Umbilical cord (tissue), 1 donor: ENCODE measurements at regions not wholly inside any gene's neighbourhood (a gene's known extent, or its start where the extent isn't known, plus 50 kb on each side); places are given as distances from the start of the nearest gene placed in this dataset.

Experiments
- DNase-seq: peaks from one replicate; pipeline ENCODE4 v3.0.0-alpha.2; 2015; ENCODE audit warnings: low spot score

DNA sequence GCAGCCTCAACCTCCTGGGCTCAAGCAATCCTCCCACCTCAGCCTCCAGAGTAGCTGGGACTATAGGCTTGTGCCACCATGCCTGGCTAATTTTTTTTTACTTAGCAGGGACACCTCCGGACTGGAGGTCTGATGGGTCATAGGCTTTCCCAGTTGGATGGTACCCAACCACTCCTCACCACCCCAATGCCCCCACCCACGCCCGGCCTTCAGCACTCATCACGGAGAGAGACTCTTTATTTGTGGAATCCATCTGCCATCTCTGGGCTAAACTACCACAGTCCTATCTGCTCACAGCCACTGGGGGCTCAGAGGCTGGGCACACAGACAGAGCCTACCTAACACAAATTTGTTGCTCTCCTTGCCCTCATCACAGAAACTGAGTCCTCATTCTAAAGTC, 58.3 kb upstream of the STXBP1 start:
- DNase-seq: no peak

DNA sequence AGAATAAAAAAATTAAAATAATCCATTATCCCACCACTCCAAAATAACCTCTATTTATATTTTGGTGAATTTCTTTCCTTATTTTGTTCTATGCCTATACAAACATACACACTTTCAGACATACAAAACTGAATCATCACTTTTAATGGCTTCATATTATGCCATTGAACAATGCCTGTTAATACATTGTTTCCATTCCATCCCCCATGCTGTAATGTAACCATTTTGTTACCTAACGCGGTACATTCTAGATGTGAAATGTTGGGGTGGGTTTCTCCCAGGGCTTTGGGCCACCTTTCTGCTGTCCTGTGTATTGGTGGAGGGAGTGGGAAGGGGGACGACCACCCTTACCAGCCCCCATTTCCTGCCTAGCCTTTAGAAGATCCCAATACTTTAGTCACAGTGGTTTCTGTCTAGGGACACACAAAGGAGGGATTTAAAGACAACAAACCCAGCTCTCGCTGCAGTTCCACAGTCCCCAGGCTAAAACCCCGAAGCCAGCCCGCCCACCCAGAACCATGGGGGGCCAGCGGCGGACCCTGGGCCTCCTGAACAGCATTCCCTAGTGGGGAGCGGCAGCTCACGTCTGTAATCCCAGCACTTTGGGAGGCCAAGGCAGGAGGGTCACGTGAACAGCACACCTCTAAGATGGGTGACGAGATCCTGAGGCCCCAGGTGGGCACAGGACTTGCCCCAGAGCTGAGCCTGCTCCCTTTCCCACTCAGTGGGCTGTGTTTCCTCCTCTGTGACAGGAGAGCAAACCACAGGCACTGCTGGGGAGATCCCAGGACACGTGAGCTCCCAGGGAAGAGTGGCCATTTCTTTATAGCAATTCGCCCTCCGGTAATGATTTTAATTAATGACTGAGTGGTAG, 56.9 kb upstream of the STXBP1 start:
- no peak for DNase-seq

DNA sequence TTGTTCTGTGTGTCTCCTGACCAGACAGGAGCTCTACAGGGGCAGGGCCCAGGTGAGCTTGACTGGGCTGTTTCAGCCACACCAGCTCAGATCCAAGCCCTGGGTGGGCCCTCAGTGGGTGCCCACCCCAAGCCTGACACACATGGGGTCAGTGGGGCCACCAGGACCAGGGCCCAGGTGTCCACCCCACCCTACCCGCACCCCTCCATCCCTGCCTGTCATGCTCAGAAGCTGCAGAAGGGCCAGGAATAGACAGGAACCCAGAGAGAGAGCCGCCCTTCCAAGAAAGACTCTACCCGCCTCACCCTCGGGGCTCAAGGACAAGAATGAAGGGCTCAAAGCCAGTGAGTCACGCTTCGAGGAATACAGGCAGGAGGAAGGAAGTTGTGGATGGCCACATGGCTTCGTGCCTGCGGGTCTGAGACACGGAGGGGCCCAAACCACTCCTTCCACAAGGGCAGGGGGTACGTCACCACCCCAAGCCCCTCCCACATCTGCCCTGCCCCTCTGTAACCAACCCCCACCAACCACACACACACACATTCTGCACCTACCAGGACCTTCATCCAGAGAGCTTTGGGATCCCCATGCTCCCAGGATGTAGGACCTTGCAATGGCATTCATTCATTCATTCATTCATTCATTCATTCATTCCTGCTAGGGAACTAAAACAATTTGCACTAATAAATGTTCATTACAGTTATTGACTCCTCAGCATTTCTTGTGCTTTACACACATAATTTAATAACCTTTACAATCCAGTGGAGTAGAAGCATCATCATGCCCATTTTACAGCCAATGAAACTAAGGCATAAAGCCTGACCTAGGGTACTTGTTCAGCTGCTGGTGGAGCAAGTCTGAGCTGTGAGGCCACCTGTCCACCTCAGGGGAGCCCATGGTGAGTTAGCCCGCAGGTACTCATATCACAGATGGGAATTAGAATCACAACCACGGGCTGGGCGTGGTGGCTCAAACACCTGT, 55.9 kb upstream of the STXBP1 start:
- DNase-seq: peak; percentile 91

DNA sequence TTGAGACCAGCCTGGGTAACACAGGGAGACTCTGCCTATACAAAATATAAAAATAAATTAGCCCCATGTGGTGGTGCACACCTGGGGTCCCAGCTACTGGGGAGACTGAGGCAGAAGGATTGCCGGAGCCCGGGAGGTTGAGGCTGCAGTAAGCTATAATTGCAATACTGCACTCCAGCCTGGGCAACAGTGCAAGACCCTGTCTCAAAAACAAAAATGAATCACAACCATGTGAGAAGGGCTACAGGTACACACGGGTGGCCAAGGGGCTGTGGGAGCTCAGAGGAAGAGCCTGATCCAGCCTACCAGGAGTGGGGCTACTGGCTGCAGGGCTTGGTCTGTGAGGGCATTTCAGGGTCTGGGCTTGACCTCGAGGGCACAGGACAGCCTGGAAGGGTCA, 55.2 kb upstream of the STXBP1 start:
- no peak for DNase-seq

DNA sequence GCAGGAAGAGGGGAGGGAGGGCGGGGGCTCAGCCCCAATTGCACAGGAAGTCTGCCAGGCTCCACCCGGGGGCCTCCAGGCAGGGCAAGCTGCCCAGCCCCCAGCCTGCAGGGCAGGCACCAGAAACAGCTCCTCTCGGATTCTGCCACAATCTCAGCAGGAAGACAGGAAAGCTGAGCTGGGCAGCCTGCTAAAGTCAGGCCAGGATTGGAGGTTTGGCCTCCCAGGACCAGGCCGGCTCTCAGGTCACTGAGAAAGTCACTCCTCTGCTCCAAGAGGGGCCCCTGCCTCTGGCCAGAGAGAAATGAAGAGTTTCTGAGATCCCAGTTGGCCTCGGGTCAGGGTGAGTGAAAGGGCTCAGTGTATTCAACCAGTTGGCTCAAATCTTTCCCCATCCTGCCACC, 54.6 kb upstream of the STXBP1 start:
- peak; percentile 90 for DNase-seq

DNA sequence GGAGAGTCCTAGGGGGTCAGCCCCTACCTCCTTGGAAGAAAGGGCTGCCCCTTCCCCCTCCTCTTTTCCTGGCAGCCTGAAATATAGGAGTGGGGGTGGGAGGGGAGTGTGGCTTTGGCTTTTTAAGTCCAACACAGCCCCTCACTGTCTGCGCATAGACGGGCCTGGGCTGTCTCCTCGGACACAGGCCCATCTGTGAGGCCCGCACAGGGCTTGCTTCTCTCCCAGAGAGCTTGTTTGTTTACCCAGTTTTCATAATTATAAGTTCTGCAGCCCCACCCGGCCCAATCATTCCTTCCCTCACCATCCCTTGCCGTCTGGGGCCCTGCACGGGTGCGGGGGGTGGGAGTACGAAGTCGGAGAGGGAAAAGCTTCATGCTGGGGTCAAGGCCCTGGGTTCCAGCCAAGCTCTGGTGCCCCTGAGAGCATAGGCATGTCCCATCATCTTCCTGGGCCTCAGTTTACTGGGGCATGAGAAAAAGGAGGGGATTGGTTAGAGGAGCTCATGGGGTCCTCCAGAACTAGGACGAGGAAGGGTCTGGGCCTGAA, 54.0 kb upstream of the STXBP1 start:
- DNase-seq: no peak

DNA sequence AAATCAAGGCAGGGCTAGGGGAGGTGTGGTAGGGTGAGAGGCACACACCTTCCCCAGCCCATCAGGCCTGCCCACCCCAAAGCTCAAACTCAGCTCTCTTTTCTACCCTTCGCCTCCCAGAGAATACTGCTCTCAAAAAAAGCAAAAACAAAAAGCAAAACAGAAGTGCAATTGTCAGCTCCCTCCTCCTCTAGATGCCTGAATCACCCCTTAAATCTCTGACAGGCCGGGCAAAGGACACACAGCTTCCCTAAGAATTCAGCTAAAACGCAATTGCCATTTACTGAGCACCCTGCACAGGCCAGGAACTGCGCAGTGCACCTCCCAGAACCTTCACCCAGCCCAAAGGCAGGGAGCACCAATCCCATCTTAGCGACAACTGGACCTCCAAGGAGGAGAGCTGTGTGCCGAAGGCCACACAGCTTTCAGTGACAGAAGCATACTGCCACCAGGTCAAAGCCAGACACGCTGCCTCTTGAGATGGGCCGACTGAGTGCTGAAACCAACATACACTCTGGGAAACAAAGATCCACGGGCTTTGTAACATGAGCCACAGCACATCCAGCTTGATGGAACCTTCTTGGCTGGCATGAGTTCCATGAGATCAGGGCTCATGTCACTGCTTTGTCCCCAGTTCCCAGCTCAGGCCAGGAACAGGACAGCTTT, 53.4 kb upstream of the STXBP1 start:
- no peak for DNase-seq

DNA sequence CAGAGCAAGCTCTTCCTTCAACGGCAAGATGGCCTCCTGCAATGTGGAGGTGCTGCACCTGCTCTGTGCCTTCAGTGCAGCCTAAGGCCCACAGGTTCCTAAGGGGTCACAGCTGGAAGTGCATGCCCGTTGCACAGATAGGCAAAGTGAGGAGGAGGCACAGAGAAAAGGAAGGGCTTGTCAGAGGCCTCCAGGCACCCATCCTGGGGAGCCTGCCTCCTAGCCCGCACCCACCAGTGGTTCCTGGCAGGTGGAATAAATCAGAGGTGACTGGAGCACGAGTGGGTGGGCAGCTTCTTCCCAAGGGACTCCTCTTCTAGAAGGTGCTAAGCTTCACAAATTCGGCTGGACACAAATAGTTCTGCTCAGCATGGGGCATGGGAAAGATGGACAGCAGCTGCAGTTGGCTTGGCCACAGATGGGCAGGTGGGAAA, 52.8 kb upstream of the STXBP1 start:
- no peak for DNase-seq

DNA sequence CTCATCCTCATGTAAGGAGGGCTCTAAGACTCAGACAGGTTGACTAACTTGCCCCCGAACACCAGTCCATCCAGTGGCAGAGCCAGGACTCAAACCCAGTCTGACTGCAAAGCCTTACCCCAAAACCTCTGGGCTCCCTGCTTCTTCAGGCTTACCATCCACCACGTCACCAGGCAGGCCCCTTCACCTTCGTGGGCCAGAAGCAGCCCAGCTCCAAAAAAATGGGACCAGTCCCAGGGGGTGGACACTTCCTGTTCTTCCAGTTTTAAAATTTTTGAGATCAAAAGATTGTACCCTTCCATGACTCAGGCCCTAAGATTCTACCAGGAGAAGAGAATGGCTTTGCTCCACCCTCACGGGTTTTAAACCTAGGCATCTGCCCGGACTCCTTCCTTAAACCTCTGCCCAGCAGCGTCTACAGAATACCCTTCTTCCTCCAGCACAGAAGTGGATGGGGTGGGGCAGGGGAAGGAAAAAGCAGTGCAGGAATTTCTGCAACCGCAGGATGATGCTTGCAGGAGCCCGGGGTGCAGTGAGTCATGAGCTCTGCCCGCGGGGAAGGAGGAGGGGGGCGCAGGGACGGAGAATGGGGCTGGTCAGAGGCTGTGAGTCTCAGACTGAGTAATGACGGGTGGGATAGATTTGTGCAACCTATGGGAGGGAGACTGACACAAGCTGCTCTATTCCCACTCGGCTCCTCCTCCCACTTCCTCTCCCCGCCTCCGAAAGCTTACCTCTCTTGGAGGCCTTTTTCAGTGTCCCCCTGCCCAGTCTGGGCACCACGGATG, 50.4 kb upstream of the STXBP1 start:
- DNase-seq: peak; percentile 98
